Glomerular endothelial cell (primary cell): ENCODE measurements at regions not wholly inside any gene's neighbourhood (a gene's known extent, or its start where the extent isn't known, plus 50 kb on each side); places are given as distances from the start of the nearest gene placed in this dataset.

Source experiments
- DNase-seq: peaks from one replicate; pipeline ENCODE4 v3.0.0-alpha.2; 2011; ENCODE audit warnings: low read depth, low spot score; ENCODE audit errors: extremely low read depth

DNA sequence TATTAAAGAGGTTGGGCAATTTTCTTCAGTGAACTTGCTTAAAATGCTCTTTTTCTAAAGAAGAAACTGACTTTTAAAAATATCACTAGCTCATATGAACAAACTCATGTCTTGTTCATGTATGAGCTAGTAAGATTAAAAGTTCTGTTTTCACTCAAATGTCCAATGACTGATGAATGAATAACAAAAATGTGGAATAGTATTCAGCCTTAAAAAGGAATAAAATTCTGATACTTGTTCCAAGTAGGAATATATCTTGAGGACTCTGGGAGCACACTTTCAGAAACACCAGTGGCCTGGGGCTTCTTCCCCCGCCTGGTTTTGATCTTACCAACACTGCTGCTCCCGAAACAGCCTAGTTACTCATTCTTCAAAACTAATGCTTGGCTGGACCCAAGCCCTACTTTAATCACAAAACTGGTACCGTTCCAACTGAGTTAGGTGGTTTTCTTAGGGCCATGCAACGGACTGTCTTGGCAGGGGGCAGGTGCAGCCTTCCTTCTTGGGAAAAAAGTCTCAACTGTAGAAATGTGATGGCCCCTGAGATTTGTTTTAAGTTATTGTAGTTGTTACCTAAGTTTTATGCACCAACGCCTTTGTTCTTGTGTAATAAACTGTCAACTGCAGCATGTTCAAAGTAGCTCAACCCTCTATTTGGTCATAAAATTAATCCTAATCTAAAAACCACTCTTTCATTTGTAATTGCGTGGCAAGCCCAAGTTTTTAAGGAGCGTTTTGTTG lies 116.0 kb downstream of the ETS2 start:
- DNase-seq, result no peak

DNA sequence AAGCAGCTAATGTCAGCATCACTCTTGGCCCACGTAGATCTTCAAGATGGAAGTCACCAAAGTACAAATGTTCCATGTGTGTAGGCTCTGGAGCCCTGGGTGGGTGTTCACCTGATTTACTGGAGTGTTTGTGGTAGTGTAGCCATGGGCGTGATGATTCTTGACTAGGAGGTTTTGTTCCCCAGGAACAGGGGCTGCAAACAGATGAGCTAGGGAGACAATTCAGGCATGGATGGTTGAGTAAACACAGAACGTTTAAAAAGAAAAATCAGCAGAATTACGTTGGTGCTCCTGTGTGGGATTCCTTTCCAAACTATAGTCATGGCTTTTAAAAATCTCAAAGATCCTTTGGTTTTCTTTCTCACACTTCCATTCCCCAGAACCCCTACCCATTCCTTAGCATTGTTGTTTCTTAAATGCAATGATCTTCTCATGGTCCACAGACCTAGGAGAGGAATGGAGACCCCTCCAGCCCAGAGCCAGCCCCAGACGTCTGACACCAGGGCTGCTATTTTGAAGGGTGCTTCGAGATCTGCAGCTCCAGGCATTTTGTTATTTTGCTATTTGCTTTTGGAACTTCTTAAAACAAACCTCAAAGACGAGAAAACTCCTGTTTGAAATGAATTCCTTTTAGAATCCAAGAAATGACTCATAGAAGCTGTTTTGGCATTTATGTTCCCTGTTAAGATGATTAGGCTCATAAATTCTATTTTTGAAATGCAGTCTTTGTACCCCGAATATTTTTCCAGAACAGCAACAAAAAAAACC lies 115.1 kb downstream of the ETS2 start:
- DNase-seq, result no peak

DNA sequence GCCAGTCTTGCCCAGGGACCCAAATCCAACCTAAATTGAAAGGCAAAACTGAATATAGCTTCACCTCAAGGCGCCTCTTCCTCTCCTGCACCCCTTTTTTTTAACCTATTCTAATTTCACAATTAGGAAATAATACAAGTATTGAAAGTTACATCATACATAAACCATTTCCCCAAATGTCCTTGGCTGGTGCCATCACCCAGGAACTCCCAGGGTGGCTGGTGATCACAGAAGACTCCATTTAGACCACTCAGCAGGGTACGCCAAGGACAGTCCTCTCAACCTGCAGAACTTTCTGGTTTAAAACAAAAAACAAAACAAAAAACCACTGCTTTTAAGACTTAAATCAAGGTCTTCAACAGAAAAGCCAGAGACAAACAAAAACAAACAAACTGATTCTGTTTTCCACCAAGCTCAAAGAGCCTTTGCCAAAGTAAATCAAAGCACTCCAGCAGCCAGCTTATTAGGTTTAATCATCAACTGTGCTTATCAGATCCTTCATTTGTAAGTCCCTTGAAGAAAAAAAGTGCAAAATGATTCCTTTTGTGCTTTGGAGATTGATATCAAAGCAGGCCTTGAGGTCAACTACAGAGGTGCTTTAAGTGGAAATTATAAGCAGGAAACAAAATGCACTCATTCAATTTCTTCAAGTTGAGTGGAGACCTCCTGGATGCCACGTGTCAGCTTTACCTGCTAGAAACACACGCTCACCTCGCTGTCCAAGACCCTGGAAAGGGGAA lies 113.0 kb downstream of the ETS2 start:
- no peak for DNase-seq

DNA sequence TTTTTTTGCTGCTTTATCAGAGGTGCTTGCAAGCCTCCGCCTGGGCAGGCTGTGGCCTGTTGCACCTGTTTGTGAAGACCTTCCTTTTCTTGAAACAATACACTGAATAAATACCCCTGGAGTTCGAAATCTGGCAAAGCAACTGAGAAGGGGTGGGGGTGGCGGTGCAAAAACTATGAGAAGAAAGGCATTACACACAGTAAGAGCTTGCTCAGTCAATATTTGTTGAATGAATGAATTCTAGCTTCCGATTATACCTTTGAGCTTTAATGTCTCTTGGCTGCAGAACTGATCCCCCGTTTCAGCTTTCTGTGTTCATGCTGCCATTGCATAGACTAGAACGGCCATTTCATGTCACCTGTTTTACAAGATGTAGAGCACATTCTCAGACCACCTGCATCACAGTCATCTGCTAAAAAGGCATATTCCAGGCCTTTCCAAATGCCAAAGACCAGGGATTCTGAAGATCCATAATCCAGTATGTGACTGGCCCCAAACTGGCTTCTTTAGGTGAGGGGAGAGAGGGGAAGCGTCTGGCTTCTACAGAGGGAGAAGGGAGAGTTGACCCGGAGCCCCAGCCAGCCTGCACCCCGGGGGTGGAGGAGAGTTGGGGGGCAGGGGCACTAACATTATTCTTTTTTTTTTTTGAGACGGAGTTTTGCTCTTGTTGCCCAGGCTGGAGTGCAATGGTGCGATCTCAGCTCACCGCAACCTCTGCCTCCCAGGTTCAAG lies 111.5 kb downstream of the ETS2 start:
- DNase-seq, result no peak

DNA sequence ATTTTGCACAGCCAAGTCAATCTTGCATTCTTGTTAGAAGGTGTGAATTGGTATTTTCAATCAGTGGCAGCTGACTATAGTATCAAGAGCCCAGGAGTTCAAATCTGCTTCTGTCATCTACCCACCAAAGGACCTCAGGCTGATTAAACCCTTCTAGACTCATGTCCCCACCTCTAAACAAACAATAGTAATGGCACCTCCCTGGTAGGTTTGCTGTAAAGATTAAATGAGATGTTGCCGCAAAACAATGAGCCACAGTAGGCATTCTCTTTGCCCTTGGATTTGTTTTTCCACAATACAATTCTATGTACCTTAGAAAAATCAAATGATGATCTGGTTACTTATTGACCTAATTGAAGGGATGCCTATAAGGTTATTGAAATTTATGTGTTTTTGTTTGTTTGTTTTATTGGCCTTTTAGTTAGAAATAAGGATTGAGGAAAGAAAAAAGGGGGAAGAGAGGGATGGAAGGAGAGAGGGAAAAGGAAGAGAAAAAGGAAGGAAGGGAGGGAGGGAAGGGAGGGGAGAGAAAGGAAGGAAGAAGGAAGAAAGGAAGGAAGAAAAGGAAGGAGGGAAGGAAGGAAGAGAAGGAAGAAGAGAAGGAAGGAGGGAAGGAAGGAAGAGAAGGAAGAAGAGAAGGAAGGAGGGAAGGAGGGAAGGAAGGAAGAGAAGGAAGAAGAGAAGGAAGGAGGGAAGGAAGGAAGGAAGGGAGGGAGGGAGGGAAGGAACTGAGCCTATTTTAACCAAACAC lies 110.7 kb downstream of the ETS2 start:
- no peak for DNase-seq

DNA sequence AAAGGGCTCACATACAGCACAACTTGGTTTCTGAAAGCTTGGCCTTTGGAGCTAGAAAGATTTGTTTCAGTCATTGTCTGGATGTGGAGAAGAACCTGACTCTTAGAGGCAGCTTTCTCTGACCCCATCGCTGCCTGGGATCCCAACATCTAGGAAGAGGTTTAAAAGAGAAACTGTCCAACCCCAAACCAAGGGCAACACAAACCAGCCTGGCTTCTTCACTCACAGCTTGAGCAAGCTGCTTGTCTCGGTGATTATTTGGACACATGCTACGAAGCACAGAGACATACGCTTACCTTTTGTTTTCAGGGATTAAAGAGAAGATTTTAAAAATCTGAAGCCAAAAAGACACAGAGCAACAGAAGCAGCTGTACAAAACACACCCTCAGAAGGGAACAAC lies 109.8 kb downstream of the ETS2 start:
- DNase-seq, result no peak

DNA sequence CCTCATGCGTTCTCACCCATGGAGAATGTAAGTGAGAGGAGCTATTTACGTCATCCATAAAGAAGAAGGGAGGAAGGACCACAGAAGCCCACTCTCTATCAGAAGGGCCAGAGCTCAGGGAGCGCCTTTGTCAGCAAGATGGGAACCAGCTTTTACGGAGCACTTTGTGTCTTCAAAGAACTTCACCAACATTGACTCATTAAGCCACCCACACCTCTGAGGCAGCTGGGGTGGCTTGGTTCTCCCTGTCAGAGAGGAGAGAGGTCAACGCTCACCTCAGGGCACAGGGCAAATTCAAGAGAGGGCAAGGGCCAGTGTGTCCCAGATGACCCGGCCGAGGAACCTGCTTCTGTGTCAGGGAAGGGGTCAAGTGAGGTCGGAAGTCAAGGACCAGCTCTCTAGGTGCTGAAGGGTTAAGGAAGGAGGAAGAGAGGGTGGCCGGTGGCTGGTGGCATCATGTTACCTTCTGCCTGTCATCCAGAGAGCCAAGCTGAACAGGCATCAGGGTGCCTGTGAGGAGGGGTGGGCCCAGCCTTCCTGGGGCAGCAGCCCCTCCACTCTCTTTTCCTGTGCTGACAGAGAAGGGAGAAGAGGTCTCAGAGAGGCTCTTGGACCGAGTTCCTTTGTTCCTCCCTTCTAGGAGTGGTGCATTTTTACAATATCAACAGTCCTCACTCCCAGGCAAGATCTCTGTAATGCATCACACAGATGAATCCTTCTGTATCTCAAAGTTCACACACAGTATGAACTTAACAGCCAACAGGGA lies 109.0 kb downstream of the ETS2 start:
- DNase-seq, result no peak

DNA sequence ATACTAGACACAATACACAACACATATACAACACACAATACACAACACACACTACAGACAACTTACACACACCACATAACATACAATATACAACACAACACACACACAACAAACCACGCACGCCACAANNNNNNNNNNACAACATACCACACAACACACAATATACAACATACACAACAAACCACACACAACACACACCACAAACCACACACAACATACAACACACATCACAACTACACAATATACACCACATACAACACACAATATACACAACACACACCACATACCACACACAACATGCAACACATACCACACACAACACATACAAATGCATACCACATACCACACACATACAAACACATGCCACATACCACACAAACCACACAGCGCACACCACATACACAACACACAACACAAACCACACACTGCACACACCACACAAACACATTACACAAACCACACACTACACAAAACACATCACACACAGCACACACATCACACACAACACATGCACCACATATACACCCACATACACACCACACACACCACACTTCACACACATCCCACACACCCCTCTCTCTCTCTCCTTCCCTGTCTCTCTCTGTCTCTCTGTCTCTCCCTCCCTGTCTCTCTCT lies 108.3 kb downstream of the ETS2 start:
- no peak for DNase-seq

DNA sequence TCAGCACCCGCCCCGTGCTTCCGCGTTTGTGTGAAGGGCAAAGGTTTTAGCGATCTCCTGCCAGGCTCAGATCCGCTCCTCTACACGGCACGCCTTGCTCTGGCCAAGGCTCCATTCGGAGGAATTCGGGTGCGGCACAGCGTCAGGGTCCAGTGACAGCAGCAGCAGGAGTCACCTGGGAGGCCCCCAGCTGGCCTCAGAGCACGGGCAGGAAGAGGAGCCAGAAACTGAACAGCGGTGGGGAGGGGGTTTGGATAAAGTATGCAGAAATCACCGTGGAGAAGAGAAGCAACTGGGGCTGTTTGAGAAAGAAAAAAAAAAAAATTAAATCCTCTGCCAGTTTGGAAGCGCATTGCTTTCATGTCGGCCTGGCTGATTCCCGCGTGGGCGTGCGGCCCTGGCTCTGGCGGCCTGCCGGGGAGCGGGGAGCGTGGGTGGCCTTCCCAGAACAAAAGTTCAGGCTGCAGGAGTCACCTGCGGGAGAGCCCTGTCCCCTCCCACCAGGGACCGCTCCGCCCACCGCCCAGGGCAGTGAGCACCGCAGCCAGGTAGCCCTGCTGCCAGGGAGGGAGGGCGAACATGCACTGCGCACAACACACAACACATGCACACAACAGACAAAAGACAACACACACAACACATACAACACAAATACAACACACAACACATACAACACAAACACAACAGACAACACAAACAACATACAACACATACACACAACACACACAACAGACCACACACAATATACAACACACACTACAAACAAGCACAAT lies 107.6 kb downstream of the ETS2 start:
- DNase-seq, result no peak

DNA sequence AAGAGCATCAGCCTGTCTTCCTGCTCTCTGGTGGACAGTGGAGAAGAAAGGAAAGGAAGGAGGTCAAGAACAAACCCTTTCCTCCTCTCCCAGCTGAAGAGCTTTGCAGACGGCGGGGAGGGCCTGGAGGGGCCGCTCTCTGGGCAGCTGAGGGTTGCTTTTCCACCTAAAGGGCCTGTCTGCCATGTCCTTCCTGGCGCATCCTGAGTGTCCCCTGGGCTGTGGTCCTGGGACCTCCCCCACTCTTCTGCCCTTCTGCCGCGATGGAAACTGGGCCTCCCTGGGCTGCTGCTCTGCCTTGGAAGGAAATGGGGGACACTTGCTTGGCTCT lies 107.0 kb downstream of the ETS2 start:
- no peak for DNase-seq

DNA sequence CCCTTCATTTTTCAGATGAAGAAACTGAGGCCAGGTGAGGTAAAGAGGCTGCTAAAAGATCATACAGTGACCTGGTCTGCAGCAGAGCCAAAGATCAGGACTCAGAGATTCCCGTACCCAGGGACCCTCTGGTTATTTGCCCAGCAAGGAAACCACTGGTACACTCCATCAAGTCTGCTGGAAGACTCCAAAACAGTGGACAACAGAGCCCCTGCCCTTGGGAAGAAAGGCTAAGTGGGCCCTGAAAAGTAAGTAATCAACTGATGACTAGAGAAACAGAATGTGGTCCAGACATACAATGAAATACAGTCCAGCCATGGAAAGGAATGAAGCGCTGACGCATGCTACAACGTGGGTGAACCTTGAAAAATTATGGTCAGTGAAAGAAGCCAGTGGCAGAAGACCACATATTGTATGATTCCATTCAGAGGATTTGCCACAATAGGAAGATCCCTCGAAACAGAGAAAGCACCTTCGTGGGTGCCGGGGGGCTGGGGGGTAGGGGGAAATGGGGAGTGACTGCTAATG lies 106.4 kb downstream of the ETS2 start:
- no peak for DNase-seq

DNA sequence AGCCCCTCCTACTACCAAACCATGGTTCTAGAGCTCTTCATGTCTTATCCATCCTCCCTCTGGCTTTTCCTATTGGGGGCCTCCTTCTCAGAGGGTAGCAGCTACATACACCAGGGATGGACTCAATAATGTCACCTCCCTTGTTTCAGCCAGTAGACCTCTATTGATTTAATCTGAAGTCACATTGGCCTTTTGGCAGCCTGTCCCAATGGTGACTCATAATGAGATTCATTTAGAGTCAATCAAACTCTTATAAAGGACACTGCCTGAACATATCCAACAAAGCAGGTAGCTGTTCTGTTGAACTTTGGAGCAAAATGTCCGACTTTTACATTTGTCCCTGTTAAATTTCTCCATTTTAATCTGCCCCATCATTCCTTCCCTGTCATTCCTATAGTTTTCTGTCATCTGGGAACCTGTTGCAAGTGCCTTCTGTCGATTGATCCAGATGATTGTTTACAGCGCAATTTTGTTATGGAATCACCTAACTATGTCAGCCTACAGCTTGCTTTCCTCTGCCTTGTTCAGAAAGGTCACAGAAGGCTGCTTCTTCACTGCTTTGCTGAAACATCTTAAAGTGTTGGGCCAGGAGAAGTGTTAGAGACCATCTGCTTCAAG lies 105.9 kb downstream of the ETS2 start:
- DNase-seq, result no peak

DNA sequence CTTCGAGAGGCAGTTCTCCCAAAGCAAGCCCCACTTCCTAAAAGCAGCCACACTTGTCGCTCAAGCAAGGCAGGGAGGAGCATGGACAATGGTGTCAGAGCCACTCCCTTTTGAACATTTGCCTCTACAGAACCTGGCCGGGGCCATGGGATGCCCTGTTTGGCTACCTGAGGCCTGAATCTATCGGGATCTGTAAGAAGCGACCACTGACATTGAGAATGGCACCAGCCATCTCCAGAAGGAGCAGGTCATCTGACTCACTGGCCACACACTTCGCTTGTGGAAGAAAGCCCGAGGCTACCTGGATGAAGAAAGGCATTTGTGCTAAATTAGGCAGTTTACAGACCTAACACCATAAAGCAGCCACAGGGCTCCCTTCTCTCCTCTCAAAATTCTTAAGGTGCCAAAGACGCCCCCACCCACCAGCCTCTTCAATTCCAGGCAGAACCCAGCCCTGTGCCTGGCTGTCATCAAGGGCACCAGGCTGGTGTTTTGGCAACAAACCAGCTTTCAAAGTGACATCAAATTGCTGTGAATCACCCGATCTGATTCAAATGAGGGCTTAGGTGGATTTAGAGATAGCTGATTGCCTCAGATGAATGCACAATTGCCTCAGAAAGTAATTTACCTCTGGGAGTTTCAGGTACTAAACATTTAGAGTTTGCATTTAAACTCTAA lies 104.8 kb downstream of the ETS2 start:
- DNase-seq, result no peak

DNA sequence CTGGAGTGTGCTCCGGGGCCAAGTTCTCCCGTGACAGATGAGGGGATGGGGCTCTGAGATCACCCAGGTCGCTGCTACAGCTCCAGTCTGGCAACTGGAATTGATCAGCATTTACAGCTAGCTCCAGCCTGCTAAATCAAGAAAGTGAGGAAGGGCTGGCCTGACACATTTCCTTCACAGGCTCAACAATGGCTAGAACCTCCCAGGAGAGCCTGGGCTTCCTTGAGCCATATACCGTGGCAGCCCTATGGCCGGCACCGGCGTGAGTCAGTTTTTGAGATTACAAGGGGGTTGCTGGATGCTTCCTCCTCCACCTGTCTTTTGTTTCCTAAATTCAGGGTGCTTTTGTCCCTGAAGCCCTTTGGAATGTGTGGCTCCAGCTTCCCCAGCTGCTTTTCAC lies 104.2 kb downstream of the ETS2 start:
- DNase-seq, result no peak

DNA sequence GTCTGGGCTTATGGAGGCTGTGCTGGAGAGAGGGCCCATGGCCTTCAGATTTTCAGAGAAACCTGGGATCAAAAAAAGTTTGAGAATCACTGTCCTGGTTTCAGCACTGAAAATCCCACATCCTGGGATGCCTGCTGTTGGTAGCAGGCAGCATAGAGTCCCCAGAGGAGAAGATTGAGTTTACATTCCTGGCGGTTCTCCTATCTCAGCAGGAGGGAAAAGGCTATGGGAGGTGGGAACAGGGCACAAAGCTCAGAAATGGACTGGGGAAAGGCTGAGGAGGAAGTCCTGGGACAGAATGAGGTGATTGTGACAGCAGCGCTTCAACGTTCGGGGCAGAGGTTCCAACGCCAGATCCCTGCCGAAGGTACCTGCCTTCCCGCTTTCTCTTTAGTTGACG lies 103.4 kb downstream of the ETS2 start:
- no peak for DNase-seq

DNA sequence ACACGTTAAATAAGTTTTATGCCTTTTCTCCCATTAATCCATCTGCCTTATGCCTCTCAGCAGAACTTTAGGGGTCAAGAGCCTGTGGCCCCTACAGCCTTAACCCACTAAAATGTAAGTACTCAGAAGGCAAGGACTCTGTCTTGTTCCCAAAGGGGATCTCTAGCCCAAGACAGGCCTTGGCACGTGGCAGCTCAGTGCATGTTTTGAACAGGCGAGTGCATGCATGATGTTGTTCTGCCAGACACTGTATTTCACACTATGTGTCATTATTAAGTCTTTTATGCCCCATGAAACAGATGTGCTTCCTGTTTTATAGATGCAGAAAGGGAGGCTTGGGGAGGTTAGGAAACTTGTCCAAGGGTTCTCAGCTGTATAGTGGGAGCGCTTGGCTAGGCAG lies 102.8 kb downstream of the ETS2 start:
- DNase-seq, result no peak

DNA sequence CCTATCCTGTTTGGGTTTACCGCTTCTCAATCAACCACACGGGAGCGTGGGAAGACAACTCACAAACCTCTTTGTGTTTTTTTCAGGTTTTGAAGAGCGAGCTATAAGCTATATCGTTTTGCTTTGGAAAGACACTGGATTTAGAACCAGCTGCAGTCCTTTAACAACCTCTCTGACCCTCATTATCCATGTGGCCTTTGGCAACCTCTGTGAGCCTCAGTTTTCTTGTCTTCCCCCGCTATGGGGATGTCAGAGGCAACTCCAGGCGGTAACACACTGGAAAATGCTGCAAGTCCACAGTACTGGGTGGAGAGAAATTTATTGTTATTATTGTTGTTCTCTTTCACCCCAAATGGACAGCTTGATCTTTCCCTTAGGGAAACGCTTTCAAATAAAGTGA lies 100.0 kb downstream of the ETS2 start:
- DNase-seq, result no peak
